Body of pancreas (tissue), 4 donors: ENCODE measurements at regions not wholly inside any gene's neighbourhood (a gene's known extent, or its start where the extent isn't known, plus 50 kb on each side); places are given as distances from the start of the nearest gene placed in this dataset.

Experiments used
- ATAC-seq: fragments of 150-250 bp; one replicate; pipeline ENCODE4 v1.9.1; 2016
- DNase-seq, 4 donors: peaks; one replicate each; pipeline ENCODE4 v3.0.0-alpha.2; 2019
- H3K27ac ChIP-seq, 4 donors: fragments of 200-600 bp; sonication (generic); 1 replicate in 3 of 4; 2 replicates in 1 of 4; pipeline versions ENCODE4 v1.5.1 to v1.6.1; 2016 to 2019; ENCODE audit warnings: mild to moderate bottlenecking in 1 of 4, mixed read lengths in 1 of 4, moderate library complexity in 1 of 4
- H3K27me3 ChIP-seq, 2 donors: fragments of 200-600 bp; sonication (generic); one replicate each; pipeline ENCODE4 v1.6.0; 2016; ENCODE audit warnings: mild to moderate bottlenecking in 1 of 2
- H3K36me3 ChIP-seq, 2 donors: fragments of 200-600 bp; sonication (generic); replicated peaks in 1 of 2; 2 replicates each; pipeline ENCODE4 v1.5.1; 2016; ENCODE audit warnings: low read depth in 2 of 2; ENCODE audit not compliant: insufficient read depth in 1 of 2
- H3K4me1 ChIP-seq: fragments of 200-600 bp; sonication (generic); one replicate; pipeline ENCODE4 v1.6.0; 2016
- H3K4me3 ChIP-seq, 2 donors: fragments of 200-600 bp; sonication (generic); 1 replicate in 1 of 2; 2 replicates in 1 of 2; pipeline ENCODE4 v1.5.1; 2016 to 2019
- H3K9me3 ChIP-seq, 3 donors: fragments of 200-600 bp; sonication (generic); 1 replicate in 2 of 3; 2 replicates in 1 of 3; pipeline ENCODE4 v1.5.1; 2016
- CTCF ChIP-seq, 7 experiments: fragments of 450-650 bp in 4 of 7; fragments of 200-600 bp in 3 of 7; sonication (generic) in 3 of 7; IDR thresholded peaks; one replicate each; pipeline ENCODE4 v1.5.1; 2016 to 2019; ENCODE audit warnings: antibody characterized with exemption in 7 of 7
- POLR2A ChIP-seq, 3 donors: fragments of 450-650 bp; IDR thresholded peaks; one replicate each; pipeline ENCODE4 v1.6.1; 2016; ENCODE audit warnings: antibody characterized with exemption in 3 of 3, mild to moderate bottlenecking in 2 of 3
- WGBS, 2 donors: methylation state at CpG; one replicate each; pipeline ENCODE4 v1.1.5; 2017; 5-methylcytosine and 5-hydroxymethylcytosine counted together
- intact Hi-C: fragments of 100-400 bp; cut with DNase I; formaldehyde crosslinking; loops from one replicate; pipeline ENCODE4 v1.15.1; 2023

GRCh38 chrX:45577361-45577760 lies 376.7 kb upstream of the DIPK2B start:
- ATAC-seq = no peak
- H3K4me1 ChIP-seq = no peaks in the 10 kb centered on the region
- H3K4me3 ChIP-seq = no peak overlapping the region
- no peak for DNase-seq
- intact Hi-C loops = no loop called here
- no peaks in the 10 kb centered on the region for H3K36me3 ChIP-seq
- no peak overlapping the region for H3K27ac ChIP-seq
- H3K9me3 ChIP-seq = no peaks in the 10 kb centered on the region
- WGBS, 2 donors = 80% methylated on average over 1 of the region's 1 CpG; no CpG with 5 or more reads in 1 of the 2 donors
- TF ChIP-seq POLR2A (IDR thresholded peaks at IDR 0.05) (no peak), CTCF (IDR thresholded peaks at IDR 0.05) (no peak)
- H3K27me3 ChIP-seq = no peaks in the 10 kb centered on the region

- WGBS, 2 donors = 58 to 63% methylated on average over 4 of the region's 4 CpGs
- H3K4me3 ChIP-seq = no peak overlapping the region
- ATAC-seq (no peak), DNase-seq (no peak)
- H3K27me3 ChIP-seq = no peaks in the 10 kb centered on the region
- H3K27ac ChIP-seq = no peak overlapping the region
- no peaks in the 10 kb centered on the region for H3K36me3 ChIP-seq
- TF ChIP-seq CTCF (IDR thresholded peaks at IDR 0.05) = no peak
- no peak for TF ChIP-seq POLR2A (IDR thresholded peaks at IDR 0.05)
- intact Hi-C loops = no loop called here
- H3K9me3 ChIP-seq = no peaks in the 10 kb centered on the region
- no peaks in the 10 kb centered on the region for H3K4me1 ChIP-seq
These were observed 370.8 kb upstream of the DIPK2B start for GRCh38 chrX:45571453-45571852.

GRCh38 chrX:45566456-45566855 lies 365.8 kb upstream of the DIPK2B start:
- 89 to 94% methylated on average over 2 of the region's 2 CpGs for WGBS, 2 donors
- no peak overlapping the region for H3K4me3 ChIP-seq
- no peaks in the 10 kb centered on the region for H3K4me1 ChIP-seq
- no peak for ATAC-seq
- no peaks in the 10 kb centered on the region for H3K9me3 ChIP-seq
- H3K27me3 ChIP-seq = no peaks in the 10 kb centered on the region
- no peak overlapping the region for H3K27ac ChIP-seq
- DNase-seq = no peak
- intact Hi-C loops = no loop called here
- TF ChIP-seq CTCF (IDR thresholded peaks at IDR 0.05) (no peak), POLR2A (IDR thresholded peaks at IDR 0.05) (no peak)
- H3K36me3 ChIP-seq = no peaks in the 10 kb centered on the region

- no peaks in the 10 kb centered on the region for H3K9me3 ChIP-seq
- ATAC-seq (no peak), DNase-seq (no peak)
- H3K4me3 ChIP-seq = no peak overlapping the region
- intact Hi-C loops = no loop called here
- no peaks in the 10 kb centered on the region for H3K36me3 ChIP-seq
- H3K4me1 ChIP-seq = no peaks in the 10 kb centered on the region
- TF ChIP-seq CTCF (IDR thresholded peaks at IDR 0.05) (peak in 3 of 7 experiments; percentile 16 to 41 (median 40)), POLR2A (IDR thresholded peaks at IDR 0.05) (no peak)
- H3K27ac ChIP-seq = no peak overlapping the region
- WGBS, 2 donors = 10 to 13% methylated on average over 2 of the region's 2 CpGs
- no peaks in the 10 kb centered on the region for H3K27me3 ChIP-seq
These were observed 356.7 kb upstream of the DIPK2B start for GRCh38 chrX:45557387-45557786.

- DNase-seq = no peak
- ATAC-seq = no peak
- Histone ChIP-seq H3K4me1 (no peaks in the 10 kb centered on the region), H3K27me3 (no peaks in the 10 kb centered on the region), H3K36me3 (no peaks in the 10 kb centered on the region), H3K9me3 (no peaks in the 10 kb centered on the region), H3K4me3 (no peak overlapping the region), H3K27ac (no peak overlapping the region)
- no peak for TF ChIP-seq CTCF (IDR thresholded peaks at IDR 0.05)
- WGBS, 2 donors = 79 to 95% methylated on average over 1 of the region's 1 CpG
- intact Hi-C loops = no loop called here
These were observed 354.1 kb upstream of the DIPK2B start for GRCh38 chrX:45554736-45555135.
